HL-60 (cell line): ENCODE measurements at regions not wholly inside any gene's neighbourhood (a gene's known extent, or its start where the extent isn't known, plus 50 kb on each side); places are given as distances from the start of the nearest gene placed in this dataset.
A peak's percentile ranks its signal among the peaks of the same experiment; 100 is the strongest.
"Not testable (repeated sequence)": the region's sequence is repeated elsewhere in the genome, so short reads cannot be mapped to it uniquely, and the experiment has no call there.

Source experiments
- CTCF ChIP-seq: IDR thresholded peaks from one replicate; pipeline ENCODE4 v1.5.1; 2011; ENCODE audit warnings: low read length, control low read depth, inconsistent platforms; ENCODE audit not compliant: insufficient read depth
- GABPA ChIP-seq: IDR thresholded peaks from 2 replicates; pipeline ENCODE4 v1.6.1; 2012; ENCODE audit warnings: low read depth
- POLR2AphosphoS5 ChIP-seq: IDR thresholded peaks from 2 replicates; pipeline ENCODE4 v1.6.1; 2012; ENCODE audit warnings: low read depth
- REST ChIP-seq: IDR thresholded peaks from 2 replicates; pipeline ENCODE4 v1.6.1; 2012; ENCODE audit warnings: low read depth; ENCODE audit not compliant: insufficient replicate concordance

- TF ChIP-seq GABPA, CTCF, POLR2AphosphoS5: not testable (repeated sequence)
- peak; percentile 85 for TF ChIP-seq REST
Measured at GRCh38 chr16:16614484-16614883, 235.5 kb downstream of the NPIPA7 start.
